ENCODE measurements at regions not wholly inside any gene's neighbourhood (a gene's known extent, or its start where the extent isn't known, plus 50 kb on each side); places are given as distances from the start of the nearest gene placed in this dataset.
"Not testable (repeated sequence)": the region's sequence is repeated elsewhere in the genome, so short reads cannot be mapped to it uniquely, and the experiment has no call there.

- Histone ChIP-seq H3F3A (ENCODE audit: insufficient read depth, low read length) (no peaks in the 10 kb centered on the region), H3K79me2 (ENCODE audit: insufficient read depth, low read length) (no peaks in the 10 kb centered on the region), H3K9ac (ENCODE audit: low read length) (no peak overlapping the region), H3K27ac (ENCODE audit: low read depth, low read length, poor library complexity, severe bottlenecking) (no peak overlapping the region), H3K9me3 (ENCODE audit: low read length) (no peaks in the 10 kb centered on the region), H3K4me2 (ENCODE audit: low read length) (no peak overlapping the region), H3K27me3 (ENCODE audit: insufficient read depth, low read length) (no peaks in the 10 kb centered on the region), H3K4me1 (ENCODE audit: insufficient read depth, low read length, severe bottlenecking) (no peaks in the 10 kb centered on the region), H3K36me3 (ENCODE audit: insufficient read depth, low read length) (no peaks in the 10 kb centered on the region), H2AFZ (ENCODE audit: low read length) (no peak overlapping the region), H3K4me3 (ENCODE audit: low read depth, low read length, poor library complexity, severe bottlenecking) (no peak overlapping the region), H4K20me1 (ENCODE audit: insufficient read depth, low read length) (no peaks in the 10 kb centered on the region), H3K9me2 (ENCODE audit: low read depth, low read length) (no peaks in the 10 kb centered on the region)
- TF ChIP-seq EZH2 (IDR thresholded peaks at IDR 0.05; ENCODE audit: borderline replicate concordance, low read length) (no peak), CTCF (IDR thresholded peaks at IDR 0.05; ENCODE audit: low read length) (no peak)
These were observed 233.1 kb upstream of the RASA1 start for GRCh38 chr5:87034557-87034956.

- H3F3A ChIP-seq (ENCODE audit: insufficient read depth, low read length), result no peaks in the 10 kb centered on the region
- H4K20me1 ChIP-seq (ENCODE audit: insufficient read depth, low read length), result no peaks in the 10 kb centered on the region
These were observed 225.1 kb upstream of the RASA1 start for GRCh38 chr5:87042554-87042953.

GRCh38 chr5:87048156-87048555 is 219.5 kb upstream of the RASA1 start:
- H3K9ac ChIP-seq (ENCODE audit: low read length), result no peak overlapping the region
- H3K27ac ChIP-seq (ENCODE audit: low read depth, low read length, poor library complexity, severe bottlenecking), result no peak overlapping the region
- H3K4me3 ChIP-seq (ENCODE audit: low read depth, low read length, poor library complexity, severe bottlenecking), result no peak overlapping the region
- H3K79me2 ChIP-seq (ENCODE audit: insufficient read depth, low read length), result no peaks in the 10 kb centered on the region
- H3F3A ChIP-seq (ENCODE audit: insufficient read depth, low read length), result no peaks in the 10 kb centered on the region
- no peak overlapping the region for H2AFZ ChIP-seq (ENCODE audit: low read length)
- no peaks in the 10 kb centered on the region; the same call in 1 of the 2 replicates for H3K9me3 ChIP-seq (ENCODE audit: low read length)
- H3K27me3 ChIP-seq (ENCODE audit: insufficient read depth, low read length), result no peaks in the 10 kb centered on the region
- H4K20me1 ChIP-seq (ENCODE audit: insufficient read depth, low read length), result no peaks in the 10 kb centered on the region
- H3K9me2 ChIP-seq (ENCODE audit: low read depth, low read length), result no peaks in the 10 kb centered on the region
- TF ChIP-seq EZH2 (IDR thresholded peaks at IDR 0.05; ENCODE audit: borderline replicate concordance, low read length) (no peak), CTCF (IDR thresholded peaks at IDR 0.05; ENCODE audit: low read length) (peak; percentile 7; the same call in 1 of the 2 replicates)
- H3K36me3 ChIP-seq (ENCODE audit: insufficient read depth, low read length), result no peaks in the 10 kb centered on the region
- no peak overlapping the region for H3K4me2 ChIP-seq (ENCODE audit: low read length)
- H3K4me1 ChIP-seq (ENCODE audit: insufficient read depth, low read length, severe bottlenecking), result no peaks in the 10 kb centered on the region

More at GRCh38 chr5:87042554-87042953, 225.1 kb upstream of the RASA1 start:
- Histone ChIP-seq H3K9me2 (ENCODE audit: low read depth, low read length) (no peaks in the 10 kb centered on the region), H3K27me3 (ENCODE audit: insufficient read depth, low read length) (no peaks in the 10 kb centered on the region), H3K4me3 (ENCODE audit: low read depth, low read length, poor library complexity, severe bottlenecking) (no peak overlapping the region), H3K27ac (ENCODE audit: low read depth, low read length, poor library complexity, severe bottlenecking) (no peak overlapping the region), H3K4me1 (ENCODE audit: insufficient read depth, low read length, severe bottlenecking) (no peaks in the 10 kb centered on the region), H3K9me3 (ENCODE audit: low read length) (no peaks in the 10 kb centered on the region; the same call in 1 of the 2 replicates), H3K4me2 (ENCODE audit: low read length) (no peak overlapping the region), H3K79me2 (ENCODE audit: insufficient read depth, low read length) (no peaks in the 10 kb centered on the region), H2AFZ (ENCODE audit: low read length) (no peak overlapping the region), H3K9ac (ENCODE audit: low read length) (no peak overlapping the region), H3K36me3 (ENCODE audit: insufficient read depth, low read length) (no peaks in the 10 kb centered on the region)
- TF ChIP-seq CTCF (IDR thresholded peaks at IDR 0.05; ENCODE audit: low read length) (no peak), EZH2 (IDR thresholded peaks at IDR 0.05; ENCODE audit: borderline replicate concordance, low read length) (no peak)

- not testable (repeated sequence) for H3K4me1 ChIP-seq (ENCODE audit: insufficient read depth, low read length, severe bottlenecking); H3K27ac ChIP-seq (ENCODE audit: low read depth, low read length, poor library complexity, severe bottlenecking); H3F3A ChIP-seq (ENCODE audit: insufficient read depth, low read length); H3K4me2 ChIP-seq (ENCODE audit: low read length); H4K20me1 ChIP-seq (ENCODE audit: insufficient read depth, low read length); H3K27me3 ChIP-seq (ENCODE audit: insufficient read depth, low read length); H3K36me3 ChIP-seq (ENCODE audit: insufficient read depth, low read length); H3K79me2 ChIP-seq (ENCODE audit: insufficient read depth, low read length); H3K4me3 ChIP-seq (ENCODE audit: low read depth, low read length, poor library complexity, severe bottlenecking); H3K9me2 ChIP-seq (ENCODE audit: low read depth, low read length); H3K9ac ChIP-seq (ENCODE audit: low read length); H3K9me3 ChIP-seq (ENCODE audit: low read length); H2AFZ ChIP-seq (ENCODE audit: low read length)
These were observed 218.7 kb upstream of the RASA1 start for GRCh38 chr5:87049012-87049411.
